HG02642 (cell line): ENCODE measurements at regions not wholly inside any gene's neighbourhood (a gene's known extent, or its start where the extent isn't known, plus 50 kb on each side); places are given as distances from the start of the nearest gene placed in this dataset.

Experiments
- ATAC-seq: cut with Tn5 transposase; IDR thresholded peaks from one replicate; pipeline ENCODE4 v1.9.1; 2021; ENCODE audit warnings: mild to moderate bottlenecking; ENCODE audit not compliant: unreplicated experiment, poor library complexity

DNA sequence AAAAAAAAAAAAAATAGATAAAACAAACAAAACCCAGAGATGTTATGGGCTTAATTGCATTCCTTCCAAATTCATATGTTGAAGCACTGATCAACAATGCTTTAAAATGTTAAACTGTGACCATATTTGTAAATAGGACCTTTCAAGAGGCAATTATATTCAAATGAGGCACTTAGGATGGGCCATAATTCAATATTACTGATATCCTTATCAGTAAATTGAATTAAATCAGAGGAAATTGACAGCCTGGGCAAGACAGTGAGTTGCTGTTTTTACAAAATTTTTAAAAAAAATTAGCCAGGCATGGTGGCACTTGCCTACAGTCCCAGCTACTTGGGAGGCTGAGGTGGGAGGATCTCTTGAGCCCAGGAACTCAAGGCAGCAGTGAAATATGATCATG, 364.1 kb downstream of the GJA1 start:
- ATAC-seq: no peak

- ATAC-seq: no peak
Measured at GRCh38 chr6:121800047-121800446, 364.6 kb downstream of the GJA1 start.

DNA sequence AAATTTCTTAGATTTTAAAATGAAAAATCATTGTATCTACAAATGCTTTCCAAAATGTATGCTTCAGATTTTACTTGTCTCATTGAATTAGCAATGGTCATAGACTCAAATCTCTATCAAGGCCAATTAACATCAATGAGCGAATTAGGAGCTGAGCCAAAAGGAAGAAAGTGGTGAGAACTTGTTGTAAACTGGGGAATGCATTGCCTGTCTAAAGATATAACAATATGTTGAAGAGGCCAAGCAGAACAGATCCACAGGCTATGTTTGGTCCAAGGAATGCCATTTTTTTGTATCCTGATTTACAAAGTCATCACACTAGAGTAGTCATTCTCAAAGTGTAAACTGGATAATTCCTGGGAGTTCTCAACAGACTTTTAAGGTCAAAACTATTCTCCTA, 370.7 kb downstream of the GJA1 start:
- ATAC-seq: no peak

DNA sequence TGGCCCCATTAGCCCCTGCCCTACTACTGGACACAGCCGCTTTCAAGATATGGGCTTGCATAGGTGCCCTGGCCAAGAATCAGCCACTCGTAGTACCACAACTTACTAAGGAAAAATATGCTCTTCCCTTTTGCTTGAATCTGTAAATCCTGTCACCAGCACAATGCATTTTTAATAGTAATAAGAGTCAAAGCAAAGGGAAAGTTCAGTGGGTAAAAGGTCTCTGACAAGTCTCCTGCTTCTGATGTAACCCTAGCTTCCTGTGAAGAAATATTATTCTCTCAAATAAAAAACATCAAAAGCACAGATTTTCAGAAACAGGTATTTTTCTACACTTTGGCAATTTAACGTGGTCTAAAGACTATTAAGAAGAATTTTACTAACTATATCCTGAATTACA, 373.8 kb downstream of the GJA1 start:
- no peak for ATAC-seq

DNA sequence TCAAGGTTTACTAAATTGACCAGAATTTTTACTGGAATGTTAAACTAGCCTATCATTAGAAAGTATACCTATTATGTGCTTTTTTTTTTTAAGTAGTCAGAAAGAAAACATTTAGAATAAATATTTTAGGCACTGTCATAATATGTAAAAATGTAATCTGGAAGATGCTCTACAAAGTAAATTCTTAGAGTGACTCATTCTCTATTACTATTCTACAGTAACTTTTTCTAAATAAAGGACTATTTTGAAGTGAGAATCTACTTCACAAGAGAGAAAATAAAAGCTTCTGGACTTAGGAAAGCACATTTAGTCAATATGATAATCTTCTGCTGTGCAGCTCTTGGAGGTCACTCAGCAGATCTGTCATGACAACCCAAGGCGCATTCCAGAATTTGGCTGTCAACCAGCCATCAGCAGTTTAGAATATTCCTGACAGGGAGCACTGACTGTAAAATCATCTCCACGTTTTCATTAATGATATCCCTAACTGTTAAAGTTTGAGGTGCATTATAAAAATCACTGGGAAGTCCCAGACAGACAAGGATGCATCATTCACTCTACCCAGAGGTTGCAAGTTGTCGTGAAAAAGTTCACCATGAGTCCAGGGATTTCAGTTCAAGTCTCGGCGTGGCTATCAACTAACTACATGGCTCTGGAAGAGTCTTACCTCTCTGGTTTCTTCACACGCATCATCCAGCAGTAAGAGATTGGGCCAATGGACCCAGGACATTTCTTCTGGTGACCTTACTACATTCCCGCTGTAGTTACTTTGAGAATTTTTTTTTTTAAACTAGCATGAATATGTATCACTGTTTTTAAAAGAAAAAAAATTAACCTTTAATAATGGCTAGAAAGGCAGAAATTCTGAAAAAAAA, 374.9 kb downstream of the GJA1 start:
- ATAC-seq: no peak

GRCh38 chr6:121811106-121811505, 375.7 kb downstream of the GJA1 start:
- ATAC-seq: no peak

- ATAC-seq: no peak
Measured at GRCh38 chr6:121816361-121816760, 380.9 kb downstream of the GJA1 start.

DNA sequence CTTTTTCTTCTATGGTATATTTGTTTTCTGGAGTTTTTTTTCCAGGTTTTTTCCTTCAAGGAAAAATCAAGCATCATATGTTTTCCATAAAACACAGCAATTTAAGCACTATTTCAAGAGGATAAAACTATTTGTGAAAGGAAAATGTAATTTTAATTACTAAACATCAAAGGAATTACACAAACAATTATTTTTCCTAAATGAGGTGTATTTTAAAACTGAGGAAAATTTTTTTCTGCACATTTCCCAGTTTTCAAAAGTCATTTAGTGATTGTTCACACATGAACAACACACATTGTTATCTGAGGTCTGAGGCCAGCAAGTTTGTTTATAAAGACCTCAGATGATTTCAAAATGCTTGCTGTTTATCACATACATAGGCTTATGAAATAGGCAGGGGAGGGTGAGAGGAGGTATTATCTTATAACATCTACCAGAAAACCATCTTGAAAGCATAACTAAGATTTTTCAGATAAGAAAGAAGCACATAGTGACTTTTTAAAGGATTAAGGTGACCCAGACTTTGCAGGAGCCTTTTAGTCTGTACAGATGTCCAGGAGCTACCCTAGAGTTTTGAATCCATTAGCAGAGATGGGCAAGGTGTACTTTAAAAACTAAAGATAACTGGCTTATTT, 381.6 kb downstream of the GJA1 start:
- ATAC-seq: no peak

DNA sequence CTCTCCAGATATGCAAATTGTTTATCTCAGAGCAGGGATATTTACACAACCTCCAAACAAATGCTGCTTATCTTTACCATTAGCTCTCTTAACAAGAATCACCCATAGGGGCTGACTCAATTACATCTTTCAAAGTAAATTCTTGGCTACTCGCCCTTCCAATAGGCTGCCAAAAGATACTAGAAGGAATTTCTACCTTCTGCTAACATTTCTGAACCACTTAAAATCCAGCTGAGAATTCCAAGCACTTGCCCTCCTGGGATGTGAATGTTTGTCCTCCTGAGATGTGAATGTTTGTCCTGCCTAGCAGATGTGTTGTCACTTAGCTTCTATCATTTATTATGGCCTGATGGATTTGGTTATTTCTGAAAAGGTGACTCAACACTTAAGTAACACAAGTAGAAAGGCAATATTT, 388.0 kb downstream of the GJA1 start:
- ATAC-seq: no peak

GRCh38 chr6:121826156-121826810, 390.8 kb downstream of the GJA1 start:
- ATAC-seq: no peak

GRCh38 chr6:121828146-121828886, 392.9 kb downstream of the GJA1 start:
- ATAC-seq: no peak

GRCh38 chr6:121830736-121831135, 395.3 kb downstream of the GJA1 start:
- ATAC-seq: no peak

- no peak for ATAC-seq
Measured at GRCh38 chr6:121835662-121836061, 400.2 kb downstream of the GJA1 start.

GRCh38 chr6:121837545-121838229, 402.2 kb downstream of the GJA1 start:
- no peak for ATAC-seq

DNA sequence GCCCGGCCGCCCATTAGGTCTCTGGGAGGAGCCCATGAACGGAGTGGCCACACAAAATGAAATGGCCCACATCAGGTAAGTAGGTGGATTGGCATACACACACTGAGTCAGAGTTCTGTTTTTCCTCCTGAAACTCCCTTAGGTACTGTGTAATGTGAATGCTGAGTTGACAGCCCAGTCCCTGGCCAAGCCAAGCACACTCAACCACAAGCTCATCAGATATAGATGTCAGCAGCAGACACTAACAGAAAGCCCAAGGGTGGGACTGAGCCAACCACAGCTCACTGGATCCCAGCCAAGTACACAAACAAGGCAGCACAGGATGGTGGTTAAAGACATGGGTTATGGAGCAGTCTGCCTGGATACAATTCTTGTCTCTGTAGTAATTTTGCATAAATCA, 403.4 kb downstream of the GJA1 start:
- no peak for ATAC-seq

DNA sequence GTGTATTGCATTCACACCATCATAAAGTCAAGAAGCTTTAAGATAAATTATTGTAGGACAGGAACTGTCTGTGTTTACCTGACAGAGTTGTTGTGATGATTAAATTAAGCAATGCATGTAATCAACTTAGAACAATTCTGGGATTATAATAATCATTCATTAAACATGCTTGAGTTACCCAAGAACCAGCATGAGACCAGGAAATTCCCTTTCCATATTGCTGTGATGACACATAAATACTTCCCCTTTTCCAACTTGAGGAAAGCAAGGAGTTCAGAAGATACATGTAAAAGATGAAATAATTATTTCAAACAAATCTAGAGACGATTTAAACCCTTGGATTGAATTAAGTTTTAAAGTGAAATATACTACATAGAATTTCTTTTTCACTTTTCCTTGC, 404.4 kb downstream of the GJA1 start:
- no peak for ATAC-seq

- no peak for ATAC-seq
Measured at GRCh38 chr6:121844898-121845297, 409.5 kb downstream of the GJA1 start.

- ATAC-seq: no peak
Measured at GRCh38 chr6:121847806-121848522, 412.5 kb downstream of the GJA1 start.

GRCh38 chr6:121848523-121849255, 413.2 kb downstream of the GJA1 start:
- no peak for ATAC-seq
